ENCODE measurements at regions not wholly inside any gene's neighbourhood (a gene's known extent, or its start where the extent isn't known, plus 50 kb on each side); places are given as distances from the start of the nearest gene placed in this dataset.

DNA sequence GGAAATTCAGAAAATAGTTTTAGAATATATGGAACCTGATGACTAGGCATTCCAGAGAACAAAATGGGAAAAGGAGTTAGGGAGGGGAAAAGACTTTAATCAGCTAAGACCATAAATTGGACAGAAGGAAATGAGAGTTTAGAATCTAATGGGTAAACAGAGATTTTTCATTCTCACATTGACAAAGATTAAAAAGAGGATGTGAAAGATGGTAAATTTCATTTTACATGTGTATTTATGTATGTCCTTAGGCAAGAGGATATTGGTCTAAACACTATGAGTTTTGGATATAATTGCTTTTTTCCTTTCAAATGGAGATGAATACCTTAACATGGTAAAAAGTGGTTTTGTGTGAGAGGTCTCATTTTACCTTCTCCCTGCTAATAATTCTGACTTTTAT, 1021.9 kb downstream of the NSUN3 start:
- Histone ChIP-seq H3K36me3 (ENCODE audit: control insufficient read depth in 2 of 2, insufficient read depth in 1 of 2, low read length in 2 of 2) (no peaks in the 10 kb centered on the region), H3K9me3 (ENCODE audit: control insufficient read depth, insufficient read depth, low read depth, low read length) (no peaks in the 10 kb centered on the region), H3K4me1 (ENCODE audit: control insufficient read depth, insufficient read depth, low read length) (no peaks in the 10 kb centered on the region), H3K27ac (ENCODE audit: extremely low read depth, low read depth, low read length) (no peak overlapping the region), H3K4me3 (ENCODE audit: low read depth, low read length) (no peak overlapping the region)
- ChIA-PET POLR2A (no interaction called here), CTCF (no interaction called here)
- TF ChIP-seq ZNF132 (tag by site-specific recombination; IDR thresholded peaks at IDR 0.05; ENCODE audit: borderline replicate concordance), result no peak
- no peak for TF ChIP-seq ZNF302 (tag by site-specific recombination; IDR thresholded peaks at IDR 0.05; ENCODE audit: low read depth)
- TF ChIP-seq BCL11B (tag by site-specific recombination; IDR thresholded peaks at IDR 0.05; ENCODE audit: low read depth), result no peak
- TF ChIP-seq ZNF623 (tag by site-specific recombination; IDR thresholded peaks at IDR 0.05), result no peak
- TF ChIP-seq, protein P1, sequence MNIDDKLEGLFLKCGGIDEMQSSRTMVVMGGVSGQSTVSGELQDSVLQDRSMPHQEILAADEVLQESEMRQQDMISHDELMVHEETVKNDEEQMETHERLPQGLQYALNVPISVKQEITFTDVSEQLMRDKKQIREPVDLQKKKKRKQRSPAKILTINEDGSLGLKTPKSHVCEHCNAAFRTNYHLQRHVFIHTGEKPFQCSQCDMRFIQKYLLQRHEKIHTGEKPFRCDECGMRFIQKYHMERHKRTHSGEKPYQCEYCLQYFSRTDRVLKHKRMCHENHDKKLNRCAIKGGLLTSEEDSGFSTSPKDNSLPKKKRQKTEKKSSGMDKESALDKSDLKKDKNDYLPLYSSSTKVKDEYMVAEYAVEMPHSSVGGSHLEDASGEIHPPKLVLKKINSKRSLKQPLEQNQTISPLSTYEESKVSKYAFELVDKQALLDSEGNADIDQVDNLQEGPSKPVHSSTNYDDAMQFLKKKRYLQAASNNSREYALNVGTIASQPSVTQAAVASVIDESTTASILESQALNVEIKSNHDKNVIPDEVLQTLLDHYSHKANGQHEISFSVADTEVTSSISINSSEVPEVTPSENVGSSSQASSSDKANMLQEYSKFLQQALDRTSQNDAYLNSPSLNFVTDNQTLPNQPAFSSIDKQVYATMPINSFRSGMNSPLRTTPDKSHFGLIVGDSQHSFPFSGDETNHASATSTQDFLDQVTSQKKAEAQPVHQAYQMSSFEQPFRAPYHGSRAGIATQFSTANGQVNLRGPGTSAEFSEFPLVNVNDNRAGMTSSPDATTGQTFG (tag by site-specific recombination; IDR thresholded peaks at IDR 0.05; ENCODE audit: borderline replicate concordance), result no peak
- TF ChIP-seq ZNF433 (tag by site-specific recombination; IDR thresholded peaks at IDR 0.05; ENCODE audit: low read depth), result no peak
- no peak for TF ChIP-seq ZFP3 (tag by site-specific recombination; IDR thresholded peaks at IDR 0.05; ENCODE audit: low read depth)
- TF ChIP-seq ZNF610 (tag by site-specific recombination; IDR thresholded peaks at IDR 0.05; ENCODE audit: borderline replicate concordance), result no peak
- no peak for TF ChIP-seq YY1 (tag by site-specific recombination; IDR thresholded peaks at IDR 0.05)
- no peak for TF ChIP-seq KLF10 (tag by site-specific recombination; IDR thresholded peaks at IDR 0.05)
- TF ChIP-seq, protein P2, sequence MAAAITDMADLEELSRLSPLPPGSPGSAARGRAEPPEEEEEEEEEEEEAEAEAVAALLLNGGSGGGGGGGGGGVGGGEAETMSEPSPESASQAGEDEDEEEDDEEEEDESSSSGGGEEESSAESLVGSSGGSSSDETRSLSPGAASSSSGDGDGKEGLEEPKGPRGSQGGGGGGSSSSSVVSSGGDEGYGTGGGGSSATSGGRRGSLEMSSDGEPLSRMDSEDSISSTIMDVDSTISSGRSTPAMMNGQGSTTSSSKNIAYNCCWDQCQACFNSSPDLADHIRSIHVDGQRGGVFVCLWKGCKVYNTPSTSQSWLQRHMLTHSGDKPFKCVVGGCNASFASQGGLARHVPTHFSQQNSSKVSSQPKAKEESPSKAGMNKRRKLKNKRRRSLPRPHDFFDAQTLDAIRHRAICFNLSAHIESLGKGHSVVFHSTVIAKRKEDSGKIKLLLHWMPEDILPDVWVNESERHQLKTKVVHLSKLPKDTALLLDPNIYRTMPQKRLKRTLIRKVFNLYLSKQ (tag by site-specific recombination; IDR thresholded peaks at IDR 0.05; ENCODE audit: borderline replicate concordance), result no peak
- no peak for TF ChIP-seq TRIM28 (IDR thresholded peaks at IDR 0.05; ENCODE audit: borderline replicate concordance, low read length)
- no peak for TF ChIP-seq ZNF660 (tag by site-specific recombination; IDR thresholded peaks at IDR 0.05)
- TF ChIP-seq, protein P3, sequence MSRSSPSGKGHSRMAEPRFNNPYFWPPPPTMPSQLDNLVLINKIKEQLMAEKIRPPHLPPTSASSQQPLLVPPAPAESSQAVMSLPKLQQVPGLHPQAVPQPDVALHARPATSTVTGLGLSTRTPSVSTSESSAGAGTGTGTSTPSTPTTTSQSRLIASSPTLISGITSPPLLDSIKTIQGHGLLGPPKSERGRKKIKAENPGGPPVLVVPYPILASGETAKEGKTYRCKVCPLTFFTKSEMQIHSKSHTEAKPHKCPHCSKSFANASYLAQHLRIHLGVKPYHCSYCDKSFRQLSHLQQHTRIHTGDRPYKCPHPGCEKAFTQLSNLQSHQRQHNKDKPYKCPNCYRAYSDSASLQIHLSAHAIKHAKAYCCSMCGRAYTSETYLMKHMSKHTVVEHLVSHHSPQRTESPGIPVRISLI (tag by site-specific recombination; IDR thresholded peaks at IDR 0.05), result no peak

DNA sequence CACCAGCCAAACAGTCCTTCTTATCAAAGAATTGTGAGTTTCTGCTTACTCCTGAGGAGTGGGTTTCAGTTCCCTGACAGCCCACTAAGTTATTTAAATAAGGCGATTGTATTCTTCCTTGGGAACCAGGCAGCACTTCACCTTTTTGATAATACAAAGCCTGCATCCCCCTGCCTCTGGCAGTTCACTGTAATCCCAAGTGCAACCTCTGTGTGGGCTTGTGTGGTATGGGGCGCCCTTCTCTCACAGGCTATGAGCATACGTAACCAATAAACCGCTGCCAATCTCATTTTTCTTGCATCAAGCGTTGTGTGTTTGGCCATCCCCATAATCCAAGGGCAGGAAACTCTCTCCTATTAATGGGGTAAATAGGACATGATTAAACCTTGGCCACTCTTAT, 1025.6 kb downstream of the NSUN3 start:
- H3K4me3 ChIP-seq (ENCODE audit: low read depth, low read length), result no peak overlapping the region
- POLR2A ChIA-PET, result no interaction called here
- no peaks in the 10 kb centered on the region for H3K9me3 ChIP-seq (ENCODE audit: control insufficient read depth, insufficient read depth, low read depth, low read length)
- H3K36me3 ChIP-seq (ENCODE audit: control insufficient read depth in 2 of 2, insufficient read depth in 1 of 2, low read length in 2 of 2), result no peaks in the 10 kb centered on the region
- no peaks in the 10 kb centered on the region for H3K4me1 ChIP-seq (ENCODE audit: control insufficient read depth, insufficient read depth, low read length)
- TF ChIP-seq KLF7 (tag by site-specific recombination; IDR thresholded peaks at IDR 0.05; ENCODE audit: borderline replicate concordance), result no peak
- no peak for TF ChIP-seq ZBTB21 (tag by site-specific recombination; IDR thresholded peaks at IDR 0.05)
- no peak for TF ChIP-seq ZNF596 (tag by site-specific recombination; IDR thresholded peaks at IDR 0.05)
- TF ChIP-seq ZNF132 (tag by site-specific recombination; IDR thresholded peaks at IDR 0.05; ENCODE audit: borderline replicate concordance), result no peak
- TF ChIP-seq, protein P4, sequence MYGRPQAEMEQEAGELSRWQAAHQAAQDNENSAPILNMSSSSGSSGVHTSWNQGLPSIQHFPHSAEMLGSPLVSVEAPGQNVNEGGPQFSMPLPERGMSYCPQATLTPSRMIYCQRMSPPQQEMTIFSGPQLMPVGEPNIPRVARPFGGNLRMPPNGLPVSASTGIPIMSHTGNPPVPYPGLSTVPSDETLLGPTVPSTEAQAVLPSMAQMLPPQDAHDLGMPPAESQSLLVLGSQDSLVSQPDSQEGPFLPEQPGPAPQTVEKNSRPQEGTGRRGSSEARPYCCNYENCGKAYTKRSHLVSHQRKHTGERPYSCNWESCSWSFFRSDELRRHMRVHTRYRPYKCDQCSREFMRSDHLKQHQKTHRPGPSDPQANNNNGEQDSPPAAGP (tag by site-specific recombination; IDR thresholded peaks at IDR 0.05), result no peak
- no peak for TF ChIP-seq ZFP3 (tag by site-specific recombination; IDR thresholded peaks at IDR 0.05; ENCODE audit: low read depth)
- TF ChIP-seq ZSCAN23 (tag by site-specific recombination; IDR thresholded peaks at IDR 0.05), result no peak
- no peak for TF ChIP-seq RBAK (tag by site-specific recombination; IDR thresholded peaks at IDR 0.05)
- TF ChIP-seq, protein P5, sequence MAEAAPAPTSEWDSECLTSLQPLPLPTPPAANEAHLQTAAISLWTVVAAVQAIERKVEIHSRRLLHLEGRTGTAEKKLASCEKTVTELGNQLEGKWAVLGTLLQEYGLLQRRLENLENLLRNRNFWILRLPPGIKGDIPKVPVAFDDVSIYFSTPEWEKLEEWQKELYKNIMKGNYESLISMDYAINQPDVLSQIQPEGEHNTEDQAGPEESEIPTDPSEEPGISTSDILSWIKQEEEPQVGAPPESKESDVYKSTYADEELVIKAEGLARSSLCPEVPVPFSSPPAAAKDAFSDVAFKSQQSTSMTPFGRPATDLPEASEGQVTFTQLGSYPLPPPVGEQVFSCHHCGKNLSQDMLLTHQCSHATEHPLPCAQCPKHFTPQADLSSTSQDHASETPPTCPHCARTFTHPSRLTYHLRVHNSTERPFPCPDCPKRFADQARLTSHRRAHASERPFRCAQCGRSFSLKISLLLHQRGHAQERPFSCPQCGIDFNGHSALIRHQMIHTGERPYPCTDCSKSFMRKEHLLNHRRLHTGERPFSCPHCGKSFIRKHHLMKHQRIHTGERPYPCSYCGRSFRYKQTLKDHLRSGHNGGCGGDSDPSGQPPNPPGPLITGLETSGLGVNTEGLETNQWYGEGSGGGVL (tag by site-specific recombination; IDR thresholded peaks at IDR 0.05), result no peak
- TF ChIP-seq SETDB1 (IDR thresholded peaks at IDR 0.05; ENCODE audit: insufficient read length, low read length), result no peak
- TF ChIP-seq, protein P6, sequence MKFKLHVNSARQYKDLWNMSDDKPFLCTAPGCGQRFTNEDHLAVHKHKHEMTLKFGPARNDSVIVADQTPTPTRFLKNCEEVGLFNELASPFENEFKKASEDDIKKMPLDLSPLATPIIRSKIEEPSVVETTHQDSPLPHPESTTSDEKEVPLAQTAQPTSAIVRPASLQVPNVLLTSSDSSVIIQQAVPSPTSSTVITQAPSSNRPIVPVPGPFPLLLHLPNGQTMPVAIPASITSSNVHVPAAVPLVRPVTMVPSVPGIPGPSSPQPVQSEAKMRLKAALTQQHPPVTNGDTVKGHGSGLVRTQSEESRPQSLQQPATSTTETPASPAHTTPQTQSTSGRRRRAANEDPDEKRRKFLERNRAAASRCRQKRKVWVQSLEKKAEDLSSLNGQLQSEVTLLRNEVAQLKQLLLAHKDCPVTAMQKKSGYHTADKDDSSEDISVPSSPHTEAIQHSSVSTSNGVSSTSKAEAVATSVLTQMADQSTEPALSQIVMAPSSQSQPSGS (tag by site-specific recombination; IDR thresholded peaks at IDR 0.05; ENCODE audit: low read depth), result no peak
- TF ChIP-seq FEZF1 (tag by site-specific recombination; IDR thresholded peaks at IDR 0.05), result no peak
- H3K27ac ChIP-seq (ENCODE audit: extremely low read depth, low read depth, low read length), result no peak overlapping the region
- CTCF ChIA-PET, result interaction anchor here (0.7 kb wide), 1 partner anchor 1604 kb away, joined by 3 read pairs; no protein-coding TSS in a partner anchor

Data from HEK293 (cell line).